Iris pigment epithelial cell (primary cell): ENCODE measurements at regions not wholly inside any gene's neighbourhood (a gene's known extent, or its start where the extent isn't known, plus 50 kb on each side); places are given as distances from the start of the nearest gene placed in this dataset.
A peak's percentile ranks its signal among the peaks of the same experiment; 100 is the strongest.

Experiments
- DNase-seq: peaks from one replicate; pipeline ENCODE4 v3.0.0-alpha.2; 2011; ENCODE audit warnings: low read depth

DNA sequence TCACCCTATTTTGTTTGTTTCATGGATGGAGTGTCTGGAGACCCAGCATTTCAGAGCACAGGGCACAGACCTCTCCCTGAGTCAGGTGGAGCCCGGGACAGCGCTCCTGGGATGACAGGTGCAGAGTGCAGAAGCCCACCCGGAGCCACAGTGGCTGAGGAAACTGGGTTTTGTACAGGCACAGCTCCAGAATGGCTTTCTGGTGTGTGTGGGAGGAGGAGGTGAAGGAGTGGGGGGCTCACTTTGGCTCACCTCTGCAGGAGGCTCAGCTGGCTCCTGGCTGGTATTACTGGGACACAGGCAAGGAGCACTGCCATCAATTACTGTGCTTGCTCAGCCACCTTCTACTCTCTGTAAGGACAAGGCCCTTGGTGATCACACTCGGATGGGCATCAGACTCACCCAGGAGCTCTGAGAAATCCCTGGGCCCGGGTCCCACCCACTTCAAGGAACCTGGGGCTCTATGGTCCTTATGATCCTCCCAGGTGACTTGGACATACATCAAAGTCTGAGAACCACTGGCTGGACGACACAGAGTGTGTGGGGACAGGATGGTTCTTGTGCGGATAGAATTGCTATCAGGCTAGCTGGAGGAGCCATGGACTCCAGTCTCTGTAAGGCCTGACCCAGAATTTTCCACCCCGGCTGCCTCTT, 221.1 kb upstream of the ZNF32 start:
- DNase-seq: no peak

- DNase-seq: no peak
Measured at GRCh38 chr10:43868952-43869351, 220.3 kb upstream of the ZNF32 start.

DNA sequence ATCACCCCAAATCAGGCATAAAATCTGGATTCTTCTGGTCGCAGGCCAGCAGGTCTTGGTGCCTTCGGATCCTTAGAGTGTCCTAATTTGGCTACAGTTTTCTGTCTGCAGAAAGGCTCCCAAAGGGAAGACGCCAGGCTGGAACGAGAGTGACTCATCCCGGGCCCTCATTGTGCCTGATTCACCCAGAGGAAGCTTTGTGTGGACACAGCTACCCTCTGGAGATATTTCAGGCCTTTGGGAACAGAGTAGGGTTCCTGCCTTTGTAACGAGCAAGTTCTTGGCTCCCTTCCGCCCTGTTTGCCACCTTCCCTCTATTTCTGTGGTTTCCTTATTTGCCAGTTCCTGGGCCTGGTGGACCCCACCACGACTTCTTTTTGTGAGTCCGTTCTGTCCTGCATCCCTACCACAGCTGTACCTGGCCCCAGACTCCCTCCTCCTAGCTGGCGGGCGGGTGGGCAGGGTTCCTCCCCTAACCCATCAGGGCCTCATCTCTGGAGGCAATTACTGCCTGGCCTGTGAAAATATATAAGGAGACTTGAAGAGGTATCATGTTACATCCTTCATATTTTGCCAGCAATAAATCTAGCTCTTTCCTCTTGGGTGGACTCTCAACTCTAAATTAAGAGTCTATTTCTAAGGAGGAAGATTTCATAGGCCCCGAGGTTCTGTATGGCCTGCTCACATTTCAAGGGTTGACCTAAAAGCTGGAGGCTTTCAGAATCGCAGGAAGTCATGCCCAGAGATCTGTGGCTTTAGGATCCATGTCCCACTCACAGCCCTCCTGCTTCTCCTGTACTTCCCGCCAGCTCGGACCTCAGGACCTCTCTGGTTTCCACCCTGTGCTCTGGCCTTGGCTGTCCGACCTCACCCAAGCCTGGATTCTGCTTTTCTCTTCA, 219.2 kb upstream of the ZNF32 start:
- peak; percentile 74 for DNase-seq

- DNase-seq: no peak
Measured at GRCh38 chr10:43867113-43867512, 218.4 kb upstream of the ZNF32 start.

- DNase-seq: no peak
Measured at GRCh38 chr10:43866712-43867111, 218.0 kb upstream of the ZNF32 start.

GRCh38 chr10:43865265-43866135, 216.8 kb upstream of the ZNF32 start:
- DNase-seq: no peak

GRCh38 chr10:43864656-43865055, 216.0 kb upstream of the ZNF32 start:
- no peak for DNase-seq

DNA sequence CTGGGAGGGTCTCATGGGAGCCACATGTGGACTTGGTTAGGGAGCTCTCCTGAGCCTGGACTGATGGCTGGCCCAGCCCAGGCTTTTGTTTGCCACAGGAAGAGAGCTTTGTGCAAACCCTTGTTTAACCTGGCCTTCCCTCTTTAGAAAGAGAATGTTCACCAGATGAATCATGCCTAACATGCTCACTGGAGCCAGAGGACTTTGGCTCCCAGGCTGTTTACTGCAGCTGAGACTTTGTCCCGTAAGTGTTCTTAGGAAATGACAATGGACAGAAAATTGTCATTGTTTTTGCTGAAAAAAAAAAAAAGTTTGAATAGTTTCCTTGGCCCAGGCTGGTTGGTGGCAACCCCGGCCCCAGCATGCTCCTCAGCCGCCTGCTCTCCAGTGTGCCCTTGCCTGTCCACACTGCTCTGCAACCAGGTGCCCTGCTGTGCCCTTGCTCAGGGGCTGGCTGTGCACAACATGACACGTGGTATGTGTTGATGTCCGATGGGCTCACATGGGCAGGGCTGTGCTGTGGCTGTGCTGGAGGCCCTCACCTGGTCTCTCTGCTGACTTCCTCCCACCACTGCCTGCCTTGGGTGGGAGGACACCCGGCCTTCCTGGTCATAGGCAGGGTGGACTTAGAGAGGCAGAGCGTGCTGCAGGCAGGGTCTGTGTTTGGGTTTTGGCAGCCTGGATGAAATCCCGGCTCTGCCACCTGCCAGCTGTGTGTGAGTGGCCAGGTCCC, 215.3 kb upstream of the ZNF32 start:
- peak; percentile 85 for DNase-seq

DNA sequence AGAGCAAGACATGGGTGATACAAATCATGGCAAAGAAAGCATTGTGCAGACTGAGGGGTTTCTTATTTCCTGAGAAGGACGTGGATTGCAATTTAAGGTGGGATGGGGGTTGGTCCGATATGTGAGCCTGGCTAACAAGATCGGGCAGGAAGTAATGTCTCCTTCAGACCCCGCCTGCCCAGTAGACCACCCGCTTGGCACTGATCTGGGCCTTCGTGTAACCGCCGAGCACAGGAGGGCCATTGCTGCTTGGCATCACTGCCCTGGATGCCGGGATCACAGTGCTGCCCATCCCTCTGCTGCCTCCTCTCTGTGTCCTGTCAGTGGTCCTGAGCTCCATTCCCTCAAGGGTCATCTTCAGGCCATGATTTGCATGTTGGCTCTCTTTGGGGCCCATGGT, 214.6 kb upstream of the ZNF32 start:
- DNase-seq: no peak

DNA sequence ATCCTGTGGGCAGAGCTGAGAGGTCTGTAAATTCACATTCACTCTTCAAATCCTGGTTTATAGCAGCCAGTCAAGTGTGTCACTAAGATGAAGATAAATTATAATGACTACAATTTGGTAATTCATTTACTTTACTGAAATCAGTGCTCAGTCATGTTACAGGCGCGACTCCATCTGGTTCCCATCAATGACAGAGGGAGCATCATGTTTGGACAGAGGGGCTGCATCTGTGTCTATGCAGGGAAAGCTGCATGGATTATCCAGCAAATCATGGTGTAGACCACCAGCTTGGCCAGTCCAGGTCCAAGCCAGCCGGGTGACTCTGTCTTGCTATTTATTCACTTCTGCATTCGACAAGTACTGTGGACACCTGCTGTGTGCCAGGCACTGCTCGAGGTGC, 214.1 kb upstream of the ZNF32 start:
- DNase-seq: no peak

GRCh38 chr10:43861966-43862751, 213.5 kb upstream of the ZNF32 start:
- DNase-seq: peak; percentile 85

DNA sequence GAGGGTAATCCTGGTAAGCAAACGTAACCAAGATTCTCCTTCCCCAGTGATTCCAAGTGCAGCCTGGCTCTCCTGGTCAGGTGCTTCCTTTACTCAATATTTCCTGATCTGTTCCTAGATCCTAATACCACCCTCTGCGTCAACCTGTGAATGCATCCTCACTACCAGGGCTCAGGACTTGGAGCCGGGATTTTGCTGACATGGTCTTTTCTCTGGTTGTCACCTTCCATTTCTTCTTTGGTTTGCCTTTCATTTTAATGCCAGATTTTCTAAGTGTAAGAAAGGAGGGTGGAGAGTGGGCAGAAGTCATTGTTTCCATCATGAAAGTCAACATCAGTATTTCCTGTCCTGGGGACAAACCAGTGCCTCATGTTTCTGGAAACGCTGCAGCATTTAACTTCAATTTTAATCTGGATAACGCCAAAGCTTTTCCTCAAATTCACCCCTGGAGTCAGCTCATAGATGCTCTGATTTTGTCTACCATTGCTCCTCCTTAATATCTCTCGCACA, 210.4 kb upstream of the ZNF32 start:
- DNase-seq: no peak

- no peak for DNase-seq
Measured at GRCh38 chr10:43857931-43858315, 209.2 kb upstream of the ZNF32 start.

DNA sequence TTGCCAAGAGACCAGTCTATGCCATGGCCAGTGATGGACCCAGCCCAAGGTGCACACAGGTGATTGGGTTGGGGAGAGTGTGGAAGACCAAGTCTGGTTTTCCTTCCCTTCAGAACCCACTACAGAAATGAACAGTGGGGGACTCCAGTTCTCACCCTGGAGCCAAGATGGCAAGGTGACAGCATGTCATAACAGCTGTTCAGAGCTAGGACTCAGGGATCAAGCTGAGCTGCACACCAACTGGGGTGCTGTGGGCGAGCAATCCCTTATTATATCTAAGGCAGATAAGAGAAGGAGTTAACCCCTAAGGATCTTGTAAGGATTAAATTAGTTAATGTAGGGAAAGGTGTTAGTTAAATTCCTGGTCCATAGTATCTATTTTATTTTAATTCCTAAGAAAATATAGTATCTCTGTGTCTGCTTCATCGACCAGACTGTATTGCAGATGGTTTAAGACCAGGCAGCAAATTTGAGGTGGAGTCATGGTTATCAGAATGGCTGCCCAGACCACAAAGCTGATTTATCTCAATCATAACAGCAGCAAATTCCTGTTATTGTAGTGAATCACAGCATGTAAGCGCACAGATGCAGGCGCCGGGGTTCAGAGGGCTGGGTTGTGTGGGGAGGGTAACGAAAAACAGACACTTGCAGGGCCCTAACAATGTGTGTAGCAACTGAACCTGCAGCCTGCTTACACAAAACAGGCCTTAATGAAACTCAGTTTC, 208.7 kb upstream of the ZNF32 start:
- DNase-seq: peak; percentile 91

- DNase-seq: no peak
Measured at GRCh38 chr10:43856299-43856698, 207.6 kb upstream of the ZNF32 start.

- no peak for DNase-seq
Measured at GRCh38 chr10:43855667-43856210, 207.1 kb upstream of the ZNF32 start.

DNA sequence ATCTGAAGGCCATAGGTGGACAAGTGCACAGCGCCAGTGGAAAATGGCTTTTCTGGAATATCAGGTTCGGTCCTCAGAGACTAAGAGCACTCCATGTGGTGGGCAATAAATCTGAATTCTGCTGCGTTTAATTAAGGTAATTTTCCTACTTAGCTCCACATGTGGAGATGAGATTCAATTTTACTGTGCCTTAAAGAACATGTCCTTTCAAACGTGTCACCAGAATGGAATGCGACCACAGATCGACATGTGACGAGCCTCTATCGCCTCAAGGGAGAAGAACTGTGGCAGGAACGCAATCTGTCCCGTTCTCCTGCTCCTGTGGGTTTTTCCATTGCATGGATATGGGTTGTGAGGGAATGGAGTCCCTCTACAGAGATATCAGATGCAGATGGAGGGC, 205.3 kb upstream of the ZNF32 start:
- peak; percentile 59 for DNase-seq

GRCh38 chr10:43853369-43853768, 204.7 kb upstream of the ZNF32 start:
- DNase-seq: no peak

DNA sequence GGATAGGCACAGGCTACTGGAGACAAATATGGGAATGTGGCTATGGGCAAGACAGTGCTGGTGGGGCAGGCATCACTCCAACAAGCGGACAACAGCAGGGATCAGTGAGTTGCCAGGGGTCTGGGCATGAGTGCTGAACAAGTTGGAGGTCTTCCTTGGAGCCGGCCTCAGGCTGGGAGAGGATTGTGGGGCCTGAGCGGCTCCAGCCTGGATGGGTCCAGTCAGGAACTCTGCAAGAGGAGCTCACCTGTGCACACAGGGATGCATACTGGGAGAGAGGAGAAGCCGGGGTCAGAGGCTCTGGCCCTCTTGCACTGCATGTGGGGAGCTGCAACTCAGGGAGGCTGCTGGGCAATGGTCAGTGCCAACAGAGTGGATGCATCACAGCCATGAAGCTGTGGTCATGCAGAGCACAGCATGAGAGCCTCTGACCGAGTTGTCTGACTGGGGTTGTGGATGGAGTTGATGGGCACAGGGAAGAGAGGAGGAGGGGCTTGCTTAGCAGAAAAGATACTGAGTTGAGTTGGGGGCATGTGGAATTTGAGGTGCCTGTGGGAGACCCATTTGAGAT, 204.0 kb upstream of the ZNF32 start:
- DNase-seq: no peak

DNA sequence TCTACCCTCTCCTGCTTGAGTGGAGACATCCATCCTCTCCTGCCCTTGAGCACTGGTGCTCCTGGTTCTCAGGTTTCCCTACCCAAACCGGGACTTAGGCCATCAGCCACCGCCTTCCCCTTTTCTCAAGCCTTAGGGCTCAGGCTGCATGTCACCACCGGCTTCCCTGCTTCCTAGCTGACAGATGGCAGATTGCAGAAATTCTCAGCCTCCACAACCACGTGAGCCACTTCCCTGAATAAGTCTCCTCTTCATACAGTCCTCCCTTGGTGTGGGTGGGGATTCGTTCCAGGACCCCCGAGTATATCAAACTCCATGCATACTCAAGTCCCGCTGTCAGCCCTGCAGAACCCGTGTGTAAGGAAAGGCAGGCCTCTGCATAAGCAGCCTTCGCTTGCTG, 203.5 kb upstream of the ZNF32 start:
- DNase-seq: no peak
